ENCODE measurements at regions not wholly inside any gene's neighbourhood (a gene's known extent, or its start where the extent isn't known, plus 50 kb on each side); places are given as distances from the start of the nearest gene placed in this dataset.

GRCh38 chr3:103406320-103406850 is 971.6 kb downstream of the ZPLD1 start:
- no peak for TF ChIP-seq GATA1 (IDR thresholded peaks at IDR 0.05; ENCODE audit: low read depth, low read length)
- TF ChIP-seq POLR2A (IDR thresholded peaks at IDR 0.05; ENCODE audit: low read length) = no peak
